ENCODE measurements at regions not wholly inside any gene's neighbourhood (a gene's known extent, or its start where the extent isn't known, plus 50 kb on each side); places are given as distances from the start of the nearest gene placed in this dataset.

DNA sequence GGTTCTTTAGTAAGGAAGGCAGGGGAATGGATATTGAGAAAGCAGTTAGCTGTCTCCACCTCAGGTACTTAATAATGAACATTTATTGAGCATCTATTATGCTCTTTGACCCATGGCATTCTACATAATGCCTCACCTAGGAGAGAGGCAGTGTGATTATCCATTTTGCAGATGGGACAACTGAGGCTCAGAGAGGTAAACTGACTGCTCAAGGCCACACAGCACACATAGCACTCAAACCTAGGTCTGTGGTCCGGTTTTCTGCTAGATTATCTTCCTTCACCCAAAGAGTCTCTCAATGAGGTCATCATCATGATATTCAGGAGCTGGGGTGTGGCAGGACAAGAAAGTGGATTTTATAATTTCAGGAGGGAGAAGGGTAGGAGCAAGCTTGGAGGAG is 199.1 kb upstream of the LHX5 start:
- no peak for TF ChIP-seq EZH2 (IDR thresholded peaks at IDR 0.05; ENCODE audit: borderline replicate concordance, low read length)
- TF ChIP-seq, protein P1, sequence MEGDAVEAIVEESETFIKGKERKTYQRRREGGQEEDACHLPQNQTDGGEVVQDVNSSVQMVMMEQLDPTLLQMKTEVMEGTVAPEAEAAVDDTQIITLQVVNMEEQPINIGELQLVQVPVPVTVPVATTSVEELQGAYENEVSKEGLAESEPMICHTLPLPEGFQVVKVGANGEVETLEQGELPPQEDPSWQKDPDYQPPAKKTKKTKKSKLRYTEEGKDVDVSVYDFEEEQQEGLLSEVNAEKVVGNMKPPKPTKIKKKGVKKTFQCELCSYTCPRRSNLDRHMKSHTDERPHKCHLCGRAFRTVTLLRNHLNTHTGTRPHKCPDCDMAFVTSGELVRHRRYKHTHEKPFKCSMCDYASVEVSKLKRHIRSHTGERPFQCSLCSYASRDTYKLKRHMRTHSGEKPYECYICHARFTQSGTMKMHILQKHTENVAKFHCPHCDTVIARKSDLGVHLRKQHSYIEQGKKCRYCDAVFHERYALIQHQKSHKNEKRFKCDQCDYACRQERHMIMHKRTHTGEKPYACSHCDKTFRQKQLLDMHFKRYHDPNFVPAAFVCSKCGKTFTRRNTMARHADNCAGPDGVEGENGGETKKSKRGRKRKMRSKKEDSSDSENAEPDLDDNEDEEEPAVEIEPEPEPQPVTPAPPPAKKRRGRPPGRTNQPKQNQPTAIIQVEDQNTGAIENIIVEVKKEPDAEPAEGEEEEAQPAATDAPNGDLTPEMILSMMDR (IDR thresholded peaks at IDR 0.05; ENCODE audit: low read length): no peak
